ENCODE measurements at regions not wholly inside any gene's neighbourhood (a gene's known extent, or its start where the extent isn't known, plus 50 kb on each side); places are given as distances from the start of the nearest gene placed in this dataset.

DNA sequence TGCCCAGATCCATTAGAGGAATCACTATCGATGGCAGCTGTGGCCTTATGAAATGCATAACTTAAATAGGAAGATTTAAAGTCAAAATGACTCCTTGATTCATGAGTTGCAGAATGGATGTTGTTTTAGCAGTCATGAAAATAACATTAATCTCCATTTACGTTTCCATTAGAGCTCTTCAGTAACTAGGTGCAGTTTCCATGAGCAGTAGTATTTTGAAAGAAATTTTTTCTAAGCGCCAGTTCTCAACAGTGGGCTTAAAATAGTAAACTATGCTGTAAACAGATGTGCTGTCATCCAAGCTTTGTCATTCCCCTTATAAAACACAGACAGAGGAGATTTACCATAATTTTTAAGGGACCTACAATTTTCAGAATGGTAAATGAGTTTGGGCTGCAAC lies 1414.1 kb downstream of the LRRC4C start:
- TF ChIP-seq, protein P1, sequence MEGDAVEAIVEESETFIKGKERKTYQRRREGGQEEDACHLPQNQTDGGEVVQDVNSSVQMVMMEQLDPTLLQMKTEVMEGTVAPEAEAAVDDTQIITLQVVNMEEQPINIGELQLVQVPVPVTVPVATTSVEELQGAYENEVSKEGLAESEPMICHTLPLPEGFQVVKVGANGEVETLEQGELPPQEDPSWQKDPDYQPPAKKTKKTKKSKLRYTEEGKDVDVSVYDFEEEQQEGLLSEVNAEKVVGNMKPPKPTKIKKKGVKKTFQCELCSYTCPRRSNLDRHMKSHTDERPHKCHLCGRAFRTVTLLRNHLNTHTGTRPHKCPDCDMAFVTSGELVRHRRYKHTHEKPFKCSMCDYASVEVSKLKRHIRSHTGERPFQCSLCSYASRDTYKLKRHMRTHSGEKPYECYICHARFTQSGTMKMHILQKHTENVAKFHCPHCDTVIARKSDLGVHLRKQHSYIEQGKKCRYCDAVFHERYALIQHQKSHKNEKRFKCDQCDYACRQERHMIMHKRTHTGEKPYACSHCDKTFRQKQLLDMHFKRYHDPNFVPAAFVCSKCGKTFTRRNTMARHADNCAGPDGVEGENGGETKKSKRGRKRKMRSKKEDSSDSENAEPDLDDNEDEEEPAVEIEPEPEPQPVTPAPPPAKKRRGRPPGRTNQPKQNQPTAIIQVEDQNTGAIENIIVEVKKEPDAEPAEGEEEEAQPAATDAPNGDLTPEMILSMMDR (IDR thresholded peaks at IDR 0.05; ENCODE audit: insufficient read depth, low read depth, low read length): no peak
- no peak for TF ChIP-seq EZH2 (IDR thresholded peaks at IDR 0.05; ENCODE audit: insufficient read depth, low read length)
